ENCODE measurements at regions not wholly inside any gene's neighbourhood (a gene's known extent, or its start where the extent isn't known, plus 50 kb on each side); places are given as distances from the start of the nearest gene placed in this dataset.

GRCh38 chr22:11627798-11628650, 3900.0 kb upstream of the OR11H1 start (continued):
- TF ChIP-seq CREB1 (IDR thresholded peaks at IDR 0.05) (no peak), SRF (IDR thresholded peaks at IDR 0.05; ENCODE audit: low read depth, low read length) (no peak), JUN (IDR thresholded peaks at IDR 0.05; ENCODE audit: low read depth, low read length) (no peak), RBBP5 (IDR thresholded peaks at IDR 0.05; ENCODE audit: borderline replicate concordance, low read depth, low read length) (no peak)

Data from H1 (cell line).